ENCODE measurements at regions not wholly inside any gene's neighbourhood (a gene's known extent, or its start where the extent isn't known, plus 50 kb on each side); places are given as distances from the start of the nearest gene placed in this dataset.
"Not testable (repeated sequence)": the region's sequence is repeated elsewhere in the genome, so short reads cannot be mapped to it uniquely, and the experiment has no call there.

DNA sequence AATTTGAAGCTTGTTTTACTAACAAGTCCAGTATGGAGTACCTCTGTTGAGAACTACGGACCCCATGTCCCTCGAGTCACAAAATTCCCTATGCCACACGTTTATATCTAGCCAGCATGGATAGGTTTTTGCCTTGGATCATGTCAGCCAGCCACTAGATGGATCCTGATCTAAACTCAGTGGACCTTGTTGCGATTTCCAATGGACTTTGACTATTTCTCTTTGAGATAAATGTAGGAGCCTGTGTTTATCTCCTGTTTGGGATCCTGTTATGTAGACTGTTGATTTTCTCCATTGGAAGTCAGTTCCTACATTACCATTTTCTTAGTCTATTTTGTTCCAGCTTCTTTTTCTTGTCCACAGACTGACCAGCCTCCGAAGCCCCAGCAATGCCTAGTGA, 127.1 kb upstream of the BMAL1 start:
- H3K27ac ChIP-seq: no peak overlapping the region
- no peaks in the 10 kb centered on the region for H3K4me1 ChIP-seq (ENCODE audit: low read depth)
- TF ChIP-seq CTCF (IDR thresholded peaks at IDR 0.05; ENCODE audit: low read depth, low read length): no peak
- no peaks in the 10 kb centered on the region for H3K36me3 ChIP-seq
- H3K4me3 ChIP-seq: no peak overlapping the region
- no peaks in the 10 kb centered on the region for H3K9me3 ChIP-seq (ENCODE audit: low read depth)
- DNase-seq (ENCODE audit: low read depth in 1 of 2, low spot score in 1 of 2): no peak
- no peaks in the 10 kb centered on the region for H3K27me3 ChIP-seq

DNA sequence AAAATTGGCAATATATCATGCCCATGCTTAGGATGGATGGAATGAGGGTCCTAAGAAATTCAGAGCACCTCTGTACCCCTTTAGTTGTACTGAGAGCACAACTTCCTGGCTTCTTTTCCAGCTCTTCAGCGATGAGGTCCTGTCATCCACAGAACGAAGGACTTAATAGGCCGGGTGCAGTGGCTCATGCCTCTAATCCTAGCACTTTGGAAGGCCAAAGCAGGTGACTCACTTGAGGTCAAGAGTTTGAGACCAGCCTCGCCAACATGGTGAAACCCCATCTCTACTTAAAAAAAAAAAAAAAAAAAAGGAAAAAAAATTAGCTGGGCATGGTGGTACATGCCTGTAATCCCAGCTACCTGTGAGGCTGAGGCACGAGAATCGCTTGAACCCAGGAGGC, 125.3 kb upstream of the BMAL1 start:
- no peak for TF ChIP-seq CTCF (IDR thresholded peaks at IDR 0.05; ENCODE audit: low read depth, low read length)

GRCh38 chr11:13152736-13153541, 124.7 kb upstream of the BMAL1 start:
- Histone ChIP-seq H3K27ac (no peak overlapping the region), H3K9me3 (ENCODE audit: low read depth) (no peaks in the 10 kb centered on the region), H3K36me3 (no peaks in the 10 kb centered on the region), H3K4me3 (no peak overlapping the region), H3K27me3 (no peaks in the 10 kb centered on the region), H3K4me1 (ENCODE audit: low read depth) (no peaks in the 10 kb centered on the region)
- TF ChIP-seq CTCF (IDR thresholded peaks at IDR 0.05; ENCODE audit: low read depth, low read length): peak; percentile 61
- DNase-seq (ENCODE audit: low read depth in 1 of 2, low spot score in 1 of 2): peak; percentile 29 to 53

More for the DNA sequence above, 125.3 kb upstream of the BMAL1 start:
- H3K36me3 ChIP-seq: no peaks in the 10 kb centered on the region
- no peaks in the 10 kb centered on the region for H3K4me1 ChIP-seq (ENCODE audit: low read depth)
- H3K4me3 ChIP-seq: no peak overlapping the region
- no peak overlapping the region for H3K27ac ChIP-seq
- no peak for DNase-seq (ENCODE audit: low read depth in 1 of 2, low spot score in 1 of 2)
- no peaks in the 10 kb centered on the region for H3K27me3 ChIP-seq
- H3K9me3 ChIP-seq (ENCODE audit: low read depth): no peaks in the 10 kb centered on the region

DNA sequence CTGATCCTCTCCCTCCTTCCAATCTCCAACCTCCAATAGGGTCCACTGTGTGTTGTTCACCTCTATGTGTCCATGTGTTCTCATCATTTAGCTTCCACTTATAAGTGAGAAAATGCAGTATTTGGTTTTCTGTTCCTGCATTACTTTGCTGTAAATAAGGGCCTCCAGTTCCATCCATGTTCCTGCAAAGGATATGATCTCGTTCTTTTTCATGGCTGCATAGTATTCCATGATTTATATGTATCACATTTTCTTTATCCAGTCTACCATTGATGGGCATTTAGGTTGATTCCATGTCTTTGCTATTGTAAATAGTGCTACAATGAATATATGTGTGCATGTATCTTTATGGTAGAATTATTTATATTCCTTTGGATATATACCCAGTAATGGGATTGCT, 123.2 kb upstream of the BMAL1 start:
- H3K4me1 ChIP-seq (ENCODE audit: low read depth); H3K9me3 ChIP-seq (ENCODE audit: low read depth); H3K4me3 ChIP-seq; H3K27me3 ChIP-seq; H3K36me3 ChIP-seq; H3K27ac ChIP-seq; DNase-seq (ENCODE audit: low read depth in 1 of 2, low spot score in 1 of 2): not testable (repeated sequence)

DNA sequence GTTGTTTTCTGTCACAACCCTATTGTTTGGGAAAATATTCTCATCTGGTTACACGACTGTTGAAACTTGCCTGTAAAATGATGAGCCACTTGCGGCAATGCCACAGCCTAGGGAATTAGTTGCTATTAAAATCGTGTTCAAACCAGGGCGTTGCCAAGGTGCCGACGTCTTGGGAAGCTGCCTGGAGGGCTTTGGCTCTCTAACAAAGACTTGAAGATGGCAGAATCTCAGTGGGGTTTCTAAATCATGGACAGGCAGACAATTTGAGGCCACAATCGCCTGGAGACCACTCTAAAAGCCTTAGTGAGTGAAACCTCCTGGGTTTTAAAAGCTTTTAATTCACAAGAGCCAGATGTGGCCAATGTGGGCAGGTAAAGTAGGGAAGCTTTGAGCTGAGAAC, 117.2 kb upstream of the BMAL1 start:
- Histone ChIP-seq H3K36me3 (no peaks in the 10 kb centered on the region), H3K9me3 (ENCODE audit: low read depth) (no peaks in the 10 kb centered on the region), H3K27ac (no peak overlapping the region), H3K4me1 (ENCODE audit: low read depth) (no peaks in the 10 kb centered on the region), H3K27me3 (no peaks in the 10 kb centered on the region), H3K4me3 (no peak overlapping the region)
- DNase-seq (ENCODE audit: low read depth in 1 of 2, low spot score in 1 of 2): no peak
- TF ChIP-seq CTCF (IDR thresholded peaks at IDR 0.05; ENCODE audit: low read depth, low read length): no peak

GRCh38 chr11:13160806-13161205, 116.8 kb upstream of the BMAL1 start:
- TF ChIP-seq CTCF (IDR thresholded peaks at IDR 0.05; ENCODE audit: low read depth, low read length): no peak
- Histone ChIP-seq H3K27ac (no peak overlapping the region), H3K4me3 (no peak overlapping the region), H3K36me3 (no peaks in the 10 kb centered on the region), H3K9me3 (ENCODE audit: low read depth) (no peaks in the 10 kb centered on the region), H3K27me3 (no peaks in the 10 kb centered on the region), H3K4me1 (ENCODE audit: low read depth) (no peaks in the 10 kb centered on the region)
- no peak for DNase-seq (ENCODE audit: low read depth in 1 of 2, low spot score in 1 of 2)
